PC-3 (cell line): ENCODE measurements at regions not wholly inside any gene's neighbourhood (a gene's known extent, or its start where the extent isn't known, plus 50 kb on each side); places are given as distances from the start of the nearest gene placed in this dataset.

Experiments used
- ATAC-seq: fragments of 200-7000 bp; cut with Tn5 transposase; 2 replicates; pipeline ENCODE4 v1.9.1; 2020; ENCODE audit warnings: mild to moderate bottlenecking, moderate library complexity
- BruUV-seq: library from RNA; stranded (reverse); fragments of 400-500 nt; replicated peaks from 2 replicates; lab custom pipeline; 2021; lab: Mats Ljungman, UMichigan
- CTCF ChIA-PET: fragments of 300-600 bp; sonication (Branson Sonifier 250); formaldehyde crosslinking; loops from one replicate; lab custom pipeline; 2022; ENCODE audit warnings: antibody characterized with exemption; lab: Charles Lee
- POLR2A ChIA-PET: fragments of 300-600 bp; sonication (Branson Sonifier 250); formaldehyde crosslinking; loops from one replicate; lab custom pipeline; 2022; ENCODE audit warnings: antibody characterized with exemption; ENCODE audit not compliant: unreplicated experiment; lab: Charles Lee
- DNase-seq: peaks from one replicate; pipeline ENCODE4 v3.0.0-alpha.2; 2015
- H2AFZ ChIP-seq: fragments of 300-600 bp; sonication (generic); 2 replicates; pipeline ENCODE4 v1.6.0; 2016; ENCODE audit warnings: antibody characterized with exemption, low read length
- H3F3A ChIP-seq: fragments of 300-600 bp; sonication (generic); one replicate; pipeline ENCODE4 v1.6.0; 2017; ENCODE audit warnings: antibody characterized with exemption, low read length, control low read depth, mild to moderate bottlenecking; ENCODE audit not compliant: unreplicated experiment
- H3K27ac ChIP-seq: fragments of 300-600 bp; sonication (generic); 2 replicates; pipeline ENCODE4 v1.5.1; 2016; ENCODE audit warnings: mild to moderate bottlenecking, low read length
- H3K27me3 ChIP-seq: fragments of 300-600 bp; sonication (generic); 2 replicates; pipeline ENCODE4 v1.6.1; 2016; ENCODE audit warnings: low read length, mixed read lengths
- H3K36me3 ChIP-seq: fragments of 300-600 bp; sonication (generic); 2 replicates; pipeline ENCODE4 v1.6.1; 2016; ENCODE audit warnings: low read depth, mixed run types, low read length, mixed read lengths
- H3K4me1 ChIP-seq: fragments of 300-600 bp; sonication (generic); 2 replicates; pipeline ENCODE4 v1.5.1; 2016; ENCODE audit warnings: low read length; ENCODE audit not compliant: insufficient read depth
- H3K4me2 ChIP-seq: fragments of 300-600 bp; sonication (generic); 2 replicates; pipeline ENCODE4 v1.6.0; 2016; ENCODE audit warnings: low read length
- H3K4me3 ChIP-seq: fragments of 300-600 bp; sonication (generic); 2 replicates; pipeline ENCODE4 v1.5.1; 2016; ENCODE audit warnings: mild to moderate bottlenecking, low read length, mixed read lengths
- H3K79me2 ChIP-seq: fragments of 300-600 bp; sonication (generic); 2 replicates; pipeline ENCODE4 v1.6.1; 2017; ENCODE audit warnings: low read length, mixed read lengths
- H3K9ac ChIP-seq: fragments of 300-600 bp; sonication (generic); 2 replicates; pipeline ENCODE4 v1.6.0; 2016; ENCODE audit warnings: mild to moderate bottlenecking, low read length
- H3K9me2 ChIP-seq: fragments of 300-600 bp; sonication (generic); replicated peaks from 2 replicates; pipeline ENCODE4 v1.6.1; 2016; ENCODE audit warnings: mixed run types, low read length, mixed read lengths
- H3K9me3 ChIP-seq: fragments of 300-600 bp; sonication (generic); 2 replicates; pipeline ENCODE4 v1.6.1; 2016; ENCODE audit warnings: low read length, mixed read lengths
- H4K20me1 ChIP-seq: fragments of 300-600 bp; sonication (generic); 2 replicates; pipeline ENCODE4 v1.6.1; 2016; ENCODE audit warnings: low read length, mixed read lengths
- CTCF ChIP-seq: fragments of 300-600 bp; sonication (generic); conservative IDR thresholded peaks from 2 replicates; pipeline ENCODE4 v1.5.1; 2017; ENCODE audit warnings: antibody characterized with exemption, low read depth, mild to moderate bottlenecking, low read length
- EZH2 ChIP-seq: fragments of 300-600 bp; sonication (generic); IDR thresholded peaks from one replicate; pipeline ENCODE4 v1.6.1; 2017; ENCODE audit warnings: antibody characterized with exemption, mild to moderate bottlenecking, low read length; ENCODE audit not compliant: unreplicated experiment
- EZH2phosphoT487 ChIP-seq: fragments of 300-600 bp; sonication (generic); IDR thresholded peaks from 2 replicates; pipeline ENCODE4 v1.6.1; 2018; ENCODE audit warnings: mild to moderate bottlenecking, antibody characterized with exemption, low read length, borderline replicate concordance
- intact Hi-C: fragments of 100-400 bp; cut with micrococcal nuclease; formaldehyde crosslinking; loops from 2 replicates; pipeline ENCODE4 v1.9.0; 2023

GRCh38 chr5:179487145-179487544, 63.2 kb upstream of the RUFY1 start:
- no peaks in the 10 kb centered on the region for H3K9me2 ChIP-seq
- CTCF ChIA-PET: no interaction called here
- H3K27me3 ChIP-seq: no peaks in the 10 kb centered on the region; the same call in 1 of the 2 replicates
- POLR2A ChIA-PET: no interaction called here
- H3K9ac ChIP-seq: no peak overlapping the region
- BruUV-seq: no TSS peak
- ATAC-seq (no peak), DNase-seq (no peak)
- no peaks in the 10 kb centered on the region for H3K36me3 ChIP-seq
- no peak overlapping the region for H3K4me2 ChIP-seq
- no peaks in the 10 kb centered on the region for H3K79me2 ChIP-seq
- no peak overlapping the region for H3K4me3 ChIP-seq
- H3K4me1 ChIP-seq: no peaks in the 10 kb centered on the region
- no peak overlapping the region for H3K27ac ChIP-seq
- no peak overlapping the region for H2AFZ ChIP-seq
- intact Hi-C loops: no loop called here
- no peaks in the 10 kb centered on the region for H3K9me3 ChIP-seq
- no peaks in the 10 kb centered on the region for H4K20me1 ChIP-seq
- H3F3A ChIP-seq: no peaks in the 10 kb centered on the region
- no peak for TF ChIP-seq EZH2

- TF ChIP-seq EZH2phosphoT487: no peak
- TF ChIP-seq CTCF: no peak
- TF ChIP-seq EZH2: no peak
- Histone ChIP-seq H3K9ac (no peak overlapping the region), H3F3A (no peaks in the 10 kb centered on the region), H3K4me1 (no peaks in the 10 kb centered on the region), H3K9me2 (no peaks in the 10 kb centered on the region), H4K20me1 (no peaks in the 10 kb centered on the region), H3K4me3 (no peak overlapping the region), H3K27me3 (no peaks in the 10 kb centered on the region; the same call in 1 of the 2 replicates), H3K27ac (no peak overlapping the region), H3K4me2 (no peak overlapping the region), H3K36me3 (no peaks in the 10 kb centered on the region), H3K9me3 (no peaks in the 10 kb centered on the region), H2AFZ (no peak overlapping the region), H3K79me2 (no peaks in the 10 kb centered on the region)
- DNase-seq: no peak
- ChIA-PET POLR2A (no interaction called here), CTCF (no interaction called here)
- intact Hi-C loops: no loop called here
- ATAC-seq: no peak
- BruUV-seq: no TSS peak
Observed at GRCh38 chr5:179486596-179487051, 63.7 kb upstream of the RUFY1 start.

DNA sequence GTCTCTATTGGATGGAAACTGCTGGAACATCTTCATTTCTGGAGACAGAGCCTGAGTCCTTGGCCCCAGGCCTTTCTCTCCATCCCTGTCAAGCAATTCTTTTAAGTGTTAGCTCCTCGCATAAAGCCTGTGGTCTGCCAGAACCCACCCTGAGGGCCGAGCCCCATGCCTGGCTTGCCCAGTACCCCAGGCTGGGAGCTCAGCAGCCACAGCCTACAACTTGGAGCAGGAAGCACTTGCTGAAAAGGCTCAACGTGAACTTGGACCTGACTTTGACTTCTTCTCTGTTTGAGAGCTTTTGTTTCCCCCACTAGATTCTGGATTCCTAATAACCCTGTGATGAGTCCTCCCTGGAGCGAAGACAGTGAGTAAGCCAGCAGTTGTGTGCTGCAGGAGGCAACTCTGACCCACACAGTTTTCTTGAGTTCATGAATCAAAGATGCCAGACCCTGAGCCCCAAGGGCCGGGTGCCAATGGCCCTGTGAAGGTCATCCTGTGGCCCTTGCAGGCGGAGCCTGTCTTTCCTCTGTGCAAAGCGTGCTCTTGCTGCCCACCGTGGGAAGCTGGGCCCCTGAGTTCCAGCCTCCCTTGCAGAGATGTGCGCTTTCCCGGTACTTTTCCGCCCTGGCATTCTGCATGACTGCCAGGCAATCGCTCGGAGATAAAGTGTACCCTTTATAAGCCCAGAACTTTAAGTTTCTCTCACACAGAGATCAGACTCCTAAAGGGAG, 64.3 kb upstream of the RUFY1 start:
- BruUV-seq: no TSS peak
- CTCF ChIA-PET: no interaction called here
- Histone ChIP-seq H3K4me2 (no peak overlapping the region), H4K20me1 (no peaks in the 10 kb centered on the region), H3F3A (no peaks in the 10 kb centered on the region), H3K27me3 (no peaks in the 10 kb centered on the region; the same call in 1 of the 2 replicates), H3K27ac (no peak overlapping the region), H3K79me2 (no peaks in the 10 kb centered on the region), H3K9me2 (no peaks in the 10 kb centered on the region), H2AFZ (no peak overlapping the region), H3K36me3 (no peaks in the 10 kb centered on the region), H3K9ac (no peak overlapping the region), H3K4me3 (no peak overlapping the region), H3K9me3 (no peaks in the 10 kb centered on the region), H3K4me1 (no peaks in the 10 kb centered on the region)
- DNase-seq (no peak), ATAC-seq (no peak)
- intact Hi-C loops: no loop called here
- TF ChIP-seq EZH2 (no peak), CTCF (no peak), EZH2phosphoT487 (no peak)
- POLR2A ChIA-PET: no interaction called here
